ENCODE measurements at regions not wholly inside any gene's neighbourhood (a gene's known extent, or its start where the extent isn't known, plus 50 kb on each side); places are given as distances from the start of the nearest gene placed in this dataset.

DNA sequence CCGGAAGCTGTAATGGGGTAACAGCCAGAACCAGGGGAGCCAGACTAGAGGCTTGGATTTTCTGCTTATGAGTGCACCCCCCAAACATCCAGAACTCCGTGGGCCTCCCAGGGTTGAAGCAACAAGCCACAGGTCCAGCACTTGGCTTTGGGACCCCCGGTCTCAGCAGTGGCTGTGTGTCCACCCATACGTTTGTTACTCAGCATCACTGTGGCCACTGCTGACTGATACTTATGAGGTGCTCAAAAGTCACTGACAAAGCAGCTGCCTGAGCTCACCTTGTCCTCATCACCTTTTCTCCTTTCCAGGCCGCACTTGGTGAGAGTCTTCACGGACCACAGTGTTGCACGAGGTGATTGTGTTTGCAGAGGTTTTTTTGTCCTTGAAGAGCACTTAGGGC is 145.6 kb upstream of the RFLNA start:
- Histone ChIP-seq H3K9me3 (ENCODE audit: control extremely low read depth in 1 of 3, control insufficient read depth in 2 of 3, insufficient read depth in 1 of 3, low read length in 2 of 3) (no peaks in the 10 kb centered on the region), H3K27ac (ENCODE audit: low read length in 2 of 2) (no peak overlapping the region), H3K4me3 (ENCODE audit: control extremely low read depth in 1 of 5, extremely low read depth in 1 of 5, insufficient read depth in 1 of 5, low read depth in 2 of 5, low read length in 4 of 5) (no peak overlapping the region), H3K4me2 (replicated peaks; ENCODE audit: low read depth, low read length, poor library complexity, severe bottlenecking) (no peak overlapping the region), H3K79me2 (ENCODE audit: control insufficient read depth, insufficient read depth, low read length) (no peaks in the 10 kb centered on the region), H2AFZ (ENCODE audit: insufficient read depth, low read depth, low read length, poor library complexity, severe bottlenecking) (no peak overlapping the region), H4K20me1 (ENCODE audit: control insufficient read depth, insufficient read depth, low read length, poor library complexity, severe bottlenecking) (no peaks in the 10 kb centered on the region), H3K4me1 (ENCODE audit: control insufficient read depth in 2 of 2, insufficient read depth in 2 of 2, low read length in 2 of 2) (peaks cover 3 to 5% of the 10 kb centered on the region in 2 donors), H3K27me3 (replicated peaks in 1 of 4; ENCODE audit: control extremely low read depth in 1 of 4, control insufficient read depth in 3 of 4, insufficient read depth in 4 of 4, low read length in 3 of 4) (no peaks in the 10 kb centered on the region), H3K9ac (ENCODE audit: low read length) (no peak overlapping the region), H3K36me3 (replicated peaks in 1 of 2; ENCODE audit: control extremely low read depth in 1 of 2, control insufficient read depth in 1 of 2, extremely low read depth in 1 of 2, insufficient read depth in 2 of 2, low read length in 1 of 2) (no peaks in the 10 kb centered on the region)
- WGBS (ENCODE audit: insufficient coverage) = 91% methylated on average over 6 of the region's 7 CpGs
- POLR2A ChIA-PET = no interaction called here
- no peak overlapping the region for H3K4me3 Mint-ChIP-seq
- DNase-seq = no peak
- CTCF ChIA-PET = no interaction called here
- intact Hi-C loops (cut with micrococcal nuclease) = no loop called here
- TF ChIP-seq EZH2 (IDR thresholded peaks at IDR 0.05; ENCODE audit: borderline replicate concordance, insufficient read depth, low read depth, low read length, poor library complexity, severe bottlenecking) = no peak
- TF ChIP-seq, protein P1, sequence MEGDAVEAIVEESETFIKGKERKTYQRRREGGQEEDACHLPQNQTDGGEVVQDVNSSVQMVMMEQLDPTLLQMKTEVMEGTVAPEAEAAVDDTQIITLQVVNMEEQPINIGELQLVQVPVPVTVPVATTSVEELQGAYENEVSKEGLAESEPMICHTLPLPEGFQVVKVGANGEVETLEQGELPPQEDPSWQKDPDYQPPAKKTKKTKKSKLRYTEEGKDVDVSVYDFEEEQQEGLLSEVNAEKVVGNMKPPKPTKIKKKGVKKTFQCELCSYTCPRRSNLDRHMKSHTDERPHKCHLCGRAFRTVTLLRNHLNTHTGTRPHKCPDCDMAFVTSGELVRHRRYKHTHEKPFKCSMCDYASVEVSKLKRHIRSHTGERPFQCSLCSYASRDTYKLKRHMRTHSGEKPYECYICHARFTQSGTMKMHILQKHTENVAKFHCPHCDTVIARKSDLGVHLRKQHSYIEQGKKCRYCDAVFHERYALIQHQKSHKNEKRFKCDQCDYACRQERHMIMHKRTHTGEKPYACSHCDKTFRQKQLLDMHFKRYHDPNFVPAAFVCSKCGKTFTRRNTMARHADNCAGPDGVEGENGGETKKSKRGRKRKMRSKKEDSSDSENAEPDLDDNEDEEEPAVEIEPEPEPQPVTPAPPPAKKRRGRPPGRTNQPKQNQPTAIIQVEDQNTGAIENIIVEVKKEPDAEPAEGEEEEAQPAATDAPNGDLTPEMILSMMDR (IDR thresholded peaks at IDR 0.05) = no peak
- ATAC-seq (ENCODE audit: low read depth) = no peak
- H3K4me1 Mint-ChIP-seq = peaks cover 8% of the 10 kb centered on the region
- H3K27ac Mint-ChIP-seq = no peak overlapping the region
- H3K9me3 Mint-ChIP-seq (ENCODE audit: insufficient read depth) = no peaks in the 10 kb centered on the region
- H3K27me3 Mint-ChIP-seq = peaks cover 3% of the 10 kb centered on the region

DNA sequence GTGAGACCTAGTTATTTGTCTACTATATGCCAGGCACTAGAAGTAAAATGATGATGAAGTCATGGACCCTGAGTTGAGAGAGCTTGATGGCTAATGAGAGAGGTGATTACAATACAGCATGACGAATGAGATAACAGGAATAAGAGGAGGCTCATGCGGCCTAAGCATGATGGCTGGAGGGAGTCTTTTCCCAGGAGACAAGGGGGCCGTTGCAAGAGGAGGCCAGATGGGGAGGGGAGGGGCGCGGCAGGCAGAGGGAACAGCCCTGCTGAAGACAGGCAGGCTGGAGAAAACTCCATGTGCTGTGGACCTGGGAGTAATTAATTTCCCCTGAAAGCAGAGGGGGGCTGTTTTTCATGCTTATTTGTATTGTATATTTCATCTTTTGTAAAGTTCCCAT is 144.7 kb upstream of the RFLNA start:
- no peak for DNase-seq
- Histone ChIP-seq H3K4me1 (ENCODE audit: control insufficient read depth in 2 of 2, insufficient read depth in 2 of 2, low read length in 2 of 2) (peaks cover 3 to 5% of the 10 kb centered on the region in 2 donors), H4K20me1 (ENCODE audit: control insufficient read depth, insufficient read depth, low read length, poor library complexity, severe bottlenecking) (no peaks in the 10 kb centered on the region), H3K27ac (ENCODE audit: low read length in 2 of 2) (no peak overlapping the region), H3K9ac (ENCODE audit: low read length) (no peak overlapping the region), H3K27me3 (replicated peaks in 1 of 4; ENCODE audit: control extremely low read depth in 1 of 4, control insufficient read depth in 3 of 4, insufficient read depth in 4 of 4, low read length in 3 of 4) (no peaks in the 10 kb centered on the region), H3K4me3 (ENCODE audit: control extremely low read depth in 1 of 5, extremely low read depth in 1 of 5, insufficient read depth in 1 of 5, low read depth in 2 of 5, low read length in 4 of 5) (no peak overlapping the region), H3K4me2 (replicated peaks; ENCODE audit: low read depth, low read length, poor library complexity, severe bottlenecking) (no peak overlapping the region), H3K79me2 (ENCODE audit: control insufficient read depth, insufficient read depth, low read length) (no peaks in the 10 kb centered on the region), H2AFZ (ENCODE audit: insufficient read depth, low read depth, low read length, poor library complexity, severe bottlenecking) (no peak overlapping the region), H3K36me3 (replicated peaks in 1 of 2; ENCODE audit: control extremely low read depth in 1 of 2, control insufficient read depth in 1 of 2, extremely low read depth in 1 of 2, insufficient read depth in 2 of 2, low read length in 1 of 2) (no peaks in the 10 kb centered on the region), H3K9me3 (ENCODE audit: control extremely low read depth in 1 of 3, control insufficient read depth in 2 of 3, insufficient read depth in 1 of 3, low read length in 2 of 3) (peaks cover 0 to 3% (median 0%) of the 10 kb centered on the region in 3 donors)
- no peak for ATAC-seq (ENCODE audit: low read depth)
- Mint-ChIP-seq H3K9me3 (ENCODE audit: insufficient read depth) (no peaks in the 10 kb centered on the region), H3K27ac (no peak overlapping the region), H3K27me3 (no peaks in the 10 kb centered on the region), H3K4me3 (no peak overlapping the region), H3K4me1 (peaks cover 8% of the 10 kb centered on the region)
- no peak for TF ChIP-seq EZH2 (IDR thresholded peaks at IDR 0.05; ENCODE audit: borderline replicate concordance, insufficient read depth, low read depth, low read length, poor library complexity, severe bottlenecking)
- TF ChIP-seq, protein P1 (IDR thresholded peaks at IDR 0.05) = no peak
- POLR2A ChIA-PET = no interaction called here
- CTCF ChIA-PET = no interaction called here
- intact Hi-C loops (cut with micrococcal nuclease) = no loop called here
- WGBS (ENCODE audit: insufficient coverage) = 69% methylated on average over 2 of the region's 5 CpGs

Measured in B cell (primary cell).